ENCODE measurements at regions not wholly inside any gene's neighbourhood (a gene's known extent, or its start where the extent isn't known, plus 50 kb on each side); places are given as distances from the start of the nearest gene placed in this dataset.

DNA sequence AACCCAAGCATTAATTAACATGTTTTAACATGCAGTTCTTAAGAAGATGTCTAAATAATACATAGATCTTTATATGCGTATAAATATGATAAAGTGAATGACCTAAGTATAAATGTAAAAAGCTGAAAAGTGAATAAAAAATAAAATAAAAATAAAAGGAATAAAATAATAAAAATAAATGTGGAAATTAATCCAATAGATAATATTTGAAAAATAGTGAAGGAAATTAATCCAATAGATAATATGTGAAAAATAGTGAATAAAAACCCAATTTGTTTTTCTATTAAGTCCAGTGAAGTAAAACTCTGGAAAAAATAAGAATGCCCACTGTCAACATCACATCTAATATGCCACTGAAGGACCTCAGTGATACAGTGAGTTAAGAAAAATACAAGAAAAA is 180.6 kb upstream of the SLC27A6 start:
- Mint-ChIP-seq H3K4me3 (no peak overlapping the region), H3K9me3 (peaks cover 9% of the 10 kb centered on the region), H3K4me1 (no peaks in the 10 kb centered on the region), H3K27ac (ENCODE audit: unreplicated experiment) (no peak overlapping the region), H3K27me3 (ENCODE audit: low read depth) (no peaks in the 10 kb centered on the region), H3K36me3 (ENCODE audit: low read depth) (no peaks in the 10 kb centered on the region)
- TF ChIP-seq, protein P1, sequence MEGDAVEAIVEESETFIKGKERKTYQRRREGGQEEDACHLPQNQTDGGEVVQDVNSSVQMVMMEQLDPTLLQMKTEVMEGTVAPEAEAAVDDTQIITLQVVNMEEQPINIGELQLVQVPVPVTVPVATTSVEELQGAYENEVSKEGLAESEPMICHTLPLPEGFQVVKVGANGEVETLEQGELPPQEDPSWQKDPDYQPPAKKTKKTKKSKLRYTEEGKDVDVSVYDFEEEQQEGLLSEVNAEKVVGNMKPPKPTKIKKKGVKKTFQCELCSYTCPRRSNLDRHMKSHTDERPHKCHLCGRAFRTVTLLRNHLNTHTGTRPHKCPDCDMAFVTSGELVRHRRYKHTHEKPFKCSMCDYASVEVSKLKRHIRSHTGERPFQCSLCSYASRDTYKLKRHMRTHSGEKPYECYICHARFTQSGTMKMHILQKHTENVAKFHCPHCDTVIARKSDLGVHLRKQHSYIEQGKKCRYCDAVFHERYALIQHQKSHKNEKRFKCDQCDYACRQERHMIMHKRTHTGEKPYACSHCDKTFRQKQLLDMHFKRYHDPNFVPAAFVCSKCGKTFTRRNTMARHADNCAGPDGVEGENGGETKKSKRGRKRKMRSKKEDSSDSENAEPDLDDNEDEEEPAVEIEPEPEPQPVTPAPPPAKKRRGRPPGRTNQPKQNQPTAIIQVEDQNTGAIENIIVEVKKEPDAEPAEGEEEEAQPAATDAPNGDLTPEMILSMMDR (conservative IDR thresholded peaks at IDR 0.05) = no peak
- no peak for DNase-seq (ENCODE audit: low read depth, low spot score)

DNA sequence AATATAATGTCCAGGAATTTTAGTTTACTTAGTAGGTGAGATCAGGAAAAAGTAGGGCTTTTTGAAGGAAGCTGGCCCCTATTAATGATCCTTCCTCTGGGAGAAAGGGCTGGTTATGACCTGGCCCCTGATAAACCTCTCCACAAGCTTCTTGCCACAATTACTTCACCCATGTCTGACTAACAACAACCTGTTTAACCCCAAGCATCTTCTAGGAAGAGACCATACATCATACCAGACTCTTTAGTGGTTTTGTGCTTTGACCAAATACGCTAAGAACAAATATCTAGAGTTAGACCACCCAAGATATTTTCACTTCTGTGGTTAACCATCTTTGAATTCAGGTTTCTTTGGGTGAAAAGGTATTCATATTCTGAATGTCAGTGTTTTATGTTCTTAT is 174.0 kb upstream of the SLC27A6 start:
- Mint-ChIP-seq H3K27me3 (ENCODE audit: low read depth) (no peaks in the 10 kb centered on the region), H3K27ac (ENCODE audit: unreplicated experiment) (no peak overlapping the region), H3K4me1 (peaks cover 8% of the 10 kb centered on the region), H3K4me3 (no peak overlapping the region), H3K36me3 (ENCODE audit: low read depth) (no peaks in the 10 kb centered on the region), H3K9me3 (peaks cover 9% of the 10 kb centered on the region)
- TF ChIP-seq, protein P1 (conservative IDR thresholded peaks at IDR 0.05) = no peak
- DNase-seq (ENCODE audit: low read depth, low spot score) = no peak

DNA sequence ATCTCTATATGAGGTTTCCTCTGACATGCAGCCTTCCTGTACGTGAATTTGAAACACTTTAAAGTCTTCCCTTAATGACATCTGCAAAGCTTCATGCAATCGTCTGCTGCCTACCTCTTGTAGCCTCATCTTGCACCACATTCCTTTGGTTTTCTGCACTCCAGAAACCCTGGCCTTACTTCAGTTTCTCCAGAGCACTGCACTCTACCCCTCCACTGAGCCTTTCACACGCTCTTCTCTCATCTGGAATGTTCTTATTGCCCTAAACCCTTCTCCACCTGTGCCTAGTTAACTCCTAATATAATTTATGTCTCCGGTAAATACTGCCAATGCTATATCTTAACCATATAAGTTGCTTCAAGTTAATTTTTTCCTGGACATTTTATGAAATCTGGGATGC is 168.8 kb upstream of the SLC27A6 start:
- H3K27ac Mint-ChIP-seq (ENCODE audit: unreplicated experiment) = no peak overlapping the region
- H3K4me3 Mint-ChIP-seq = no peak overlapping the region
- peaks cover 8% of the 10 kb centered on the region for H3K4me1 Mint-ChIP-seq
- no peaks in the 10 kb centered on the region for H3K9me3 Mint-ChIP-seq
- TF ChIP-seq, protein P1 (conservative IDR thresholded peaks at IDR 0.05) = no peak
- DNase-seq (ENCODE audit: low read depth, low spot score) = no peak
- no peaks in the 10 kb centered on the region for H3K27me3 Mint-ChIP-seq (ENCODE audit: low read depth)
- H3K36me3 Mint-ChIP-seq (ENCODE audit: low read depth) = no peaks in the 10 kb centered on the region

DNA sequence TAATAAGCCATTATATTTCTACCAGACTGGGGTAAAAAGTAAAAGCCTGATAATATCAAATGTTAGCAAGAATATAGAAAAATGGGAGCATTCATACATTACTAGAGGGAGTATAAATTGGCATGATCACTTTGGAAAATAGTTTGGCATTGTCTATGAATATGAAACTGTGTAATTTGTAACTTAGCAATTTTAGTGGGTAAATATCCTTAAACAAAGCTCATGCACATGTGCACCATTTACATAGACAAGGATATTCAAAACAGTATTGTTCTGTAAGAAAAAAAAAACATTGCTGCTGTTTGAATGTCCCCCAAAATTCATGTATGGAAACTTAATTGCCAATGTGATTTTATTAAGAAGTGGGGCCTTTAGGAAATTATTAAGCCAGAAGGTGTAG is 166.4 kb upstream of the SLC27A6 start:
- H3K4me1 Mint-ChIP-seq = no peaks in the 10 kb centered on the region
- H3K27ac Mint-ChIP-seq (ENCODE audit: unreplicated experiment) = no peak overlapping the region
- H3K9me3 Mint-ChIP-seq = no peaks in the 10 kb centered on the region

DNA sequence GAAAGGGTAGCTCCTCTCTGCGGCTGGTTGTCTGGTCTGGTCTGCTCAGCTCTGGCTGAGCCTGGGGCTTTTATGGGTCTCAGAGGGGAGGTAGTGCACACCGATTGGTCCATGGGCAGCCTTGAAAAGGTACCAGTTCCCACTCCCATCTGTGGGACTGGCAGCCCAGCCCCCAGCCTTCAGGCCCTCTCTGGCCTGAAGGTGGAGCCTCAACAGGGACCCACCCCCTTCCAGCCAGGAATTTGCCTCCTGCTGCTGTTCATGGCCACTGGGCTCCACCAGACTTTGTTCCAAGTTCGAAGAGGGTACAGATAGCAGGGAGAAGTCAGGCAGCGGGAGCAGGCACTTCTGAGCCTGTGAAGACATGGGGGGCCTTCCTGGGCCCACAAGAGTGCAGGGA is 165.3 kb upstream of the SLC27A6 start:
- no peak for DNase-seq (ENCODE audit: low read depth, low spot score)
- no peaks in the 10 kb centered on the region for H3K9me3 Mint-ChIP-seq
- TF ChIP-seq, protein P1 (conservative IDR thresholded peaks at IDR 0.05) = no peak
- no peak overlapping the region for H3K27ac Mint-ChIP-seq (ENCODE audit: unreplicated experiment)
- no peak overlapping the region for H3K4me3 Mint-ChIP-seq
- H3K36me3 Mint-ChIP-seq (ENCODE audit: low read depth) = no peaks in the 10 kb centered on the region
- H3K27me3 Mint-ChIP-seq (ENCODE audit: low read depth) = no peaks in the 10 kb centered on the region
- no peaks in the 10 kb centered on the region for H3K4me1 Mint-ChIP-seq

More for the DNA sequence above, 166.4 kb upstream of the SLC27A6 start:
- DNase-seq (ENCODE audit: low read depth, low spot score) = no peak
- no peaks in the 10 kb centered on the region for H3K27me3 Mint-ChIP-seq (ENCODE audit: low read depth)
- TF ChIP-seq, protein P1 (conservative IDR thresholded peaks at IDR 0.05) = no peak
- H3K4me3 Mint-ChIP-seq = no peak overlapping the region
- no peaks in the 10 kb centered on the region for H3K36me3 Mint-ChIP-seq (ENCODE audit: low read depth)

DNA sequence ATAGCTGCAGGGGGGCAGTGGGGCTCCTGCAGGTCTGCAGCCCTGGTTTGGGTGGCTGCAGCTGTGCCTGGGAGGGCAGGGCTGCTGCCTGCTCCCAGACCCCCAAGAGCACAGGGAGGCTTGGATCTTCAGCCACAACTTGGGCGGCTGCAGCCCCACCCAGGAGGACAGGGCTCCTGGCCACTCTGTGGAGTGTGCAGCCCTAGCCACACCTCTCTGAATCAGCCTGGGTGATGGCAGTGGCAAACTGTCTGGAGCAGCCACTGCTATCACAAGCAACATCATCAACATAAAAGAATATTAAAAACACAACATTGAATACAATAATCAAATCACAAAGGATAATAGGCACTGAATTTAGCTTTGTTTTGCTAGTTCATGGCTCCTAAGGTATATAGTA is 164.9 kb upstream of the SLC27A6 start:
- Mint-ChIP-seq H3K27ac (ENCODE audit: unreplicated experiment) (no peak overlapping the region), H3K9me3 (no peaks in the 10 kb centered on the region), H3K4me3 (no peak overlapping the region), H3K36me3 (ENCODE audit: low read depth) (no peaks in the 10 kb centered on the region), H3K4me1 (no peaks in the 10 kb centered on the region), H3K27me3 (ENCODE audit: low read depth) (no peaks in the 10 kb centered on the region)
- TF ChIP-seq, protein P1 (conservative IDR thresholded peaks at IDR 0.05) = no peak
- no peak for DNase-seq (ENCODE audit: low read depth, low spot score)
